Astrocyte (in vitro differentiated cells and primary cell): ENCODE measurements at regions not wholly inside any gene's neighbourhood (a gene's known extent, or its start where the extent isn't known, plus 50 kb on each side); places are given as distances from the start of the nearest gene placed in this dataset.

Experiments used
- DNase-seq: peaks from one replicate; pipeline ENCODE4 v3.0.0-alpha.2; 2010; ENCODE audit warnings: low read depth
- FAIRE-seq: peaks from 2 replicates; lab custom pipeline; 2011; peaks lifted over from hg19 to GRCh38; lab: Jason Lieb, UNC
- H2AFZ ChIP-seq: 2 replicates; pipeline ENCODE4 v1.6.0; 2012; ENCODE audit warnings: low read depth, low read length, inconsistent platforms
- H3K27ac ChIP-seq: 2 replicates; pipeline ENCODE4 v1.5.1; 2011; ENCODE audit warnings: low read depth, low read length, inconsistent platforms
- H3K27me3 ChIP-seq: 2 replicates; pipeline ENCODE4 v1.6.0; 2011; ENCODE audit warnings: low read length, inconsistent platforms; ENCODE audit not compliant: insufficient read depth
- H3K36me3 ChIP-seq: 2 replicates; pipeline ENCODE4 v1.5.1; 2011; ENCODE audit warnings: low read length, inconsistent platforms; ENCODE audit not compliant: insufficient read depth
- H3K4me1 ChIP-seq: 2 replicates; pipeline ENCODE4 v1.5.1; 2011; ENCODE audit warnings: low read length, inconsistent platforms; ENCODE audit not compliant: insufficient read depth
- H3K4me2 ChIP-seq: 2 replicates; pipeline ENCODE4 v1.6.0; 2012; ENCODE audit warnings: low read length, inconsistent platforms
- H3K4me3 ChIP-seq: 2 replicates; pipeline ENCODE4 v1.5.1; 2011; ENCODE audit warnings: low read depth, mild to moderate bottlenecking, low read length, inconsistent platforms; ENCODE audit not compliant: insufficient read depth
- H3K79me2 ChIP-seq: 2 replicates; pipeline ENCODE4 v1.6.0; 2012; ENCODE audit warnings: mild to moderate bottlenecking, low read length, inconsistent platforms; ENCODE audit not compliant: insufficient read depth
- H3K9ac ChIP-seq: 2 replicates; pipeline ENCODE4 v1.6.0; 2012; ENCODE audit warnings: mild to moderate bottlenecking, low read length, inconsistent platforms
- H3K9me3 ChIP-seq: 2 replicates; pipeline ENCODE4 v1.5.1; 2012; ENCODE audit warnings: low read depth, mild to moderate bottlenecking, low read length, inconsistent platforms; ENCODE audit not compliant: insufficient read depth
- H4K20me1 ChIP-seq: 2 replicates; pipeline ENCODE4 v1.6.0; 2012; ENCODE audit warnings: low read length, inconsistent platforms; ENCODE audit not compliant: insufficient read depth
- H3K27ac Mint-ChIP-seq: one replicate; pipeline ENCODE4 v1.8.0; 2021; ENCODE audit warnings: mild to moderate bottlenecking, mixed read lengths; ENCODE audit not compliant: unreplicated experiment
- H3K27me3 Mint-ChIP-seq: one replicate; pipeline ENCODE4 v1.8.0; 2021; ENCODE audit warnings: low read depth, mixed read lengths; ENCODE audit not compliant: unreplicated experiment
- H3K36me3 Mint-ChIP-seq: one replicate; pipeline ENCODE4 v1.8.0; 2021; ENCODE audit warnings: low read depth, mixed read lengths; ENCODE audit not compliant: unreplicated experiment
- H3K4me1 Mint-ChIP-seq: one replicate; pipeline ENCODE4 v1.8.0; 2021; ENCODE audit warnings: low read depth, mixed read lengths; ENCODE audit not compliant: unreplicated experiment
- H3K4me3 Mint-ChIP-seq: one replicate; pipeline ENCODE4 v1.8.0; 2021; ENCODE audit warnings: mild to moderate bottlenecking, moderate library complexity, mixed read lengths; ENCODE audit not compliant: unreplicated experiment
- H3K9me3 Mint-ChIP-seq: one replicate; pipeline ENCODE4 v1.8.0; 2021; ENCODE audit warnings: mild to moderate bottlenecking, mixed read lengths; ENCODE audit not compliant: unreplicated experiment
- CTCF ChIP-seq: IDR thresholded peaks from 2 replicates; pipeline ENCODE4 v1.5.1; 2011; ENCODE audit warnings: low read depth, mild to moderate bottlenecking, inconsistent platforms, low read length, moderate library complexity; ENCODE audit not compliant: insufficient read depth
- EZH2 ChIP-seq: IDR thresholded peaks from 2 replicates; pipeline ENCODE4 v1.6.1; 2012; ENCODE audit warnings: mild to moderate bottlenecking, low read length, inconsistent platforms; ENCODE audit not compliant: insufficient read depth

DNA sequence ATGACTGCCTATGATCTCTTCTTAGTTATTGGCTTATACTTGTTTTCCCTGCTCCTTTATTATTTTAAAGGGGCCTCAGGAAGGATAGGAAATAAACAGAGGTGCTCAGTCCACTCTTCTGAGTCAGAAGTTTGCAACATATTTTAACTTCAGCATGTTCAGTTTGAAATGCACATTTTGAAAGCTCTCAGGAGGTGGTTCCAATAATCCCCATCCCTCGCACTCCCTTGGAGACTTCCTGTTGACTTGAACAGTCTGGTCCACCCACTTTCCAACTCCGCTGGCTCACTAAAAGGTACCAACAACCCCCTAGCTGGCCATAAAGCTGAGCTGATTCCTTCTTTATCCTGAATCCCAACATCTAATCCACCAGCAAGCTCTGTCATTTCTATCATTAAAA lies 78.3 kb upstream of the DUSP21 start:
- Histone ChIP-seq H4K20me1 (no peaks in the 10 kb centered on the region), H3K36me3 (no peaks in the 10 kb centered on the region), H3K9ac (no peak overlapping the region), H3K27ac (no peak overlapping the region), H3K4me3 (no peak overlapping the region), H3K27me3 (no peaks in the 10 kb centered on the region), H2AFZ (no peak overlapping the region), H3K9me3 (no peaks in the 10 kb centered on the region), H3K79me2 (no peaks in the 10 kb centered on the region), H3K4me2 (no peak overlapping the region), H3K4me1 (no peaks in the 10 kb centered on the region)
- FAIRE-seq (peak; percentile 76), DNase-seq (no peak)
- H3K4me3 Mint-ChIP-seq, result no peak overlapping the region
- H3K4me1 Mint-ChIP-seq, result no peaks in the 10 kb centered on the region
- no peaks in the 10 kb centered on the region for H3K36me3 Mint-ChIP-seq
- TF ChIP-seq EZH2, result no peak
- no peak for TF ChIP-seq CTCF
- no peaks in the 10 kb centered on the region for H3K27me3 Mint-ChIP-seq
- no peak overlapping the region for H3K27ac Mint-ChIP-seq
- no peaks in the 10 kb centered on the region for H3K9me3 Mint-ChIP-seq

- Mint-ChIP-seq H3K27me3 (no peaks in the 10 kb centered on the region), H3K27ac (no peak overlapping the region), H3K4me3 (no peak overlapping the region), H3K36me3 (no peaks in the 10 kb centered on the region), H3K9me3 (no peaks in the 10 kb centered on the region), H3K4me1 (peaks cover 7% of the 10 kb centered on the region)
- no peaks in the 10 kb centered on the region for H3K9me3 ChIP-seq
- H3K4me1 ChIP-seq, result no peaks in the 10 kb centered on the region
- H3K79me2 ChIP-seq, result no peaks in the 10 kb centered on the region
- DNase-seq, result peak; percentile 35
- no peaks in the 10 kb centered on the region for H4K20me1 ChIP-seq
- H3K36me3 ChIP-seq, result no peaks in the 10 kb centered on the region
- H3K27me3 ChIP-seq, result no peaks in the 10 kb centered on the region
- FAIRE-seq, result no peak
- H3K9ac ChIP-seq, result no peak overlapping the region
- no peak overlapping the region for H2AFZ ChIP-seq
- no peak overlapping the region for H3K4me3 ChIP-seq
- no peak overlapping the region for H3K4me2 ChIP-seq
- no peak overlapping the region for H3K27ac ChIP-seq
- no peak for TF ChIP-seq EZH2
Measured at GRCh38 chrX:44747969-44748368, 95.9 kb upstream of the DUSP21 start.

DNA sequence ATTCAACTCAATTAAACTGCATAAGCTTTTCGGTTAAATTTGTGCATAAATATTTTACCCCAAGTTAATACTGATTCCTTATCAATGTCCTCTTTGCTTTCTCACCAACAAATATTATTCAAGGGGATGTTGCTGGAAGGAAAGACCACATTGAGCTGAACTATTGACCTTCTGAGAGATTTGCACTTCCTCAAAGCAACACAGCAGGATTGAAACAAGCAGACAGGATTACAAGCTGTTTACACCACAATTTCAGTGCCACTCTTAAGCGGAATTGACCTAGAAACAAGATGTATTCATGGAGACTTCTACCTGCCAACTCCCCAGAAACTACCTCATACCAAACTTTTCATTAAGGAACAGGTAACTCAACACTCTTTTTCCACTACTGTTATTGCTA lies 96.5 kb upstream of the DUSP21 start:
- peak; percentile 76 for FAIRE-seq
- no peak overlapping the region for H3K27ac ChIP-seq

More for the DNA sequence above, 96.5 kb upstream of the DUSP21 start:
- no peaks in the 10 kb centered on the region for H3K9me3 Mint-ChIP-seq
- TF ChIP-seq CTCF (no peak), EZH2 (no peak)
- Histone ChIP-seq H3K4me1 (no peaks in the 10 kb centered on the region), H3K36me3 (no peaks in the 10 kb centered on the region), H3K4me3 (no peak overlapping the region), H4K20me1 (no peaks in the 10 kb centered on the region), H2AFZ (no peak overlapping the region), H3K9me3 (no peaks in the 10 kb centered on the region), H3K79me2 (no peaks in the 10 kb centered on the region), H3K9ac (no peak overlapping the region), H3K4me2 (no peak overlapping the region), H3K27me3 (no peaks in the 10 kb centered on the region)
- H3K4me1 Mint-ChIP-seq, result peaks cover 7% of the 10 kb centered on the region
- no peak for DNase-seq
- no peak overlapping the region for H3K27ac Mint-ChIP-seq
- H3K36me3 Mint-ChIP-seq, result no peaks in the 10 kb centered on the region
- H3K4me3 Mint-ChIP-seq, result no peak overlapping the region
- H3K27me3 Mint-ChIP-seq, result no peaks in the 10 kb centered on the region
